SW 1271 (cell line): ENCODE measurements at regions not wholly inside any gene's neighbourhood (a gene's known extent, or its start where the extent isn't known, plus 50 kb on each side); places are given as distances from the start of the nearest gene placed in this dataset.
"Not testable (repeated sequence)": the region's sequence is repeated elsewhere in the genome, so short reads cannot be mapped to it uniquely, and the experiment has no call there.

ENCODE experiments used
- DNase-seq, 2 experiments: peaks; one replicate each; lab custom pipeline; 2025; lab: John Stamatoyannopoulos, UW

DNA sequence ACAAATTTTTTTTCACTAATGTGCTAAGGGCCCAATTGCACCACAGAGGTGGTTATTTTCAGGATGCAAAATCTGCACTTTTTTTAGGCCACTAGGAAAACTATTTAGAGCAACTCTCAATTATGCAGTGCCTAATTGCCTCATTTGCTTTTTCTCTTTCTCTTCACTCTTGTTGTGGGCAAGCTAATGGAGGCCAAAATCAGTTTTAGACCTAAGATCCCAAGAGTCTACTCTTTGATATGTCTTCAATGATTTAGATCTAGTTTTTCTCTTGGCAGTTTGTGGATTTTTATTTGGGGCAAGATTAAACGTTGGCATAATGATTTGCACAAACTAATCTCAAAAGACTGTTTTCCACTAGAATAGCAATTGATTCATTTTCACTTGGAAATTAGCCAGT is 1996.9 kb downstream of the LRRC4C start:
- no peak for DNase-seq

DNA sequence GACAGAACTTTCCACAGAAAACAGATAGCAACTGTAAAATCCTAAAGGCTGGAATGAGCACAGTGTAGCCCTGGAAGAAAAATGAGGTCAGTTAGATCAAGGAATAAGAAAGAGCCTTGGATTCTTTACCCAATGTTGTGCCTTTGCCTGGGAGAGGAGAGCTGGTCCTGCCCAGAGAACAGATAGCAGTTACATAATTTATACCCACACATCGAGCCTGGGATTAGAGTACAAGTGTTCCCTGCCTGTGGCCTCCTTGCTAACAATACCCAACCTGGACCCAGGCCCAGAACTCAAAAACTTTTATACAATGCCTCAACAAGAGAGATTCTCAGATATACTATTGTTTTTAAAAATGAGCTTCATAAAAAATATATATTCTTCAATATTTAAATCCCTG is 1998.4 kb downstream of the LRRC4C start:
- DNase-seq, result no peak

DNA sequence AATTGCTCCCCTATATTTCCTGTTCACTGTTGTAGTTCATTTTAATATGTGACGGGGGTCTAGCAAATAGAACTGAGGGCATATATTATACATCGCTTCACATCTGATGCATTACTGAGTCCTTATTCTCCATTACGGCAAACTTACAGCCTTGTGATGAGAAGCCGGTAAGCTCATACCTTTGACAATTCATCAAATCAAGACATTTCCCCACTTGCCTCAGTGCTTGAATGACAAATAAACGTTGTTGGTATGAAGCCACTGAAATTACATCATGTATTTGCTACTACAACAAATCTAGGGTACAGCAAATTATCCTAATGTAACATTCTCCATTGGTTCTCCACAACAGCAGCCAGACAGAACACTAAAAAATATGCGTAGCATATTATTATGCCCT is 1999.8 kb downstream of the LRRC4C start:
- no peak for DNase-seq

DNA sequence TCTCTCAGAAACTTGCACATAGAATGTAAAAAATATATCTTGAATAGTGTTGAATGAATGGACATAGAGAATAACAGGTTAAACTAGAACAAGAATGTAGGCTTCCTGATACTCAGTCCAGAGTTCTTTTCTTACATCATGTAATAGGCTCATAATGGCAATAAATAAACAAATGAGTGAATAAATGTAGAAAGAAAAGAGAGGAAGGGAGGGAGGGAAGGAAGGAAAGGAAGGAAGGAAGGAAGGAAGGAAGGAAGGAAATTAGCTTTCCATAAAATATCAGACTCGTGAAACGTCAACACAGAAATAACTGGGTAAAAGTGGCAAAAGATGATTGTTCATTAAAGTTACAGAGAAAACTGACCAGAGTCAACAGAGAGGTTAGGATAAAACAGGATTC is 2001.0 kb downstream of the LRRC4C start:
- no peak for DNase-seq

DNA sequence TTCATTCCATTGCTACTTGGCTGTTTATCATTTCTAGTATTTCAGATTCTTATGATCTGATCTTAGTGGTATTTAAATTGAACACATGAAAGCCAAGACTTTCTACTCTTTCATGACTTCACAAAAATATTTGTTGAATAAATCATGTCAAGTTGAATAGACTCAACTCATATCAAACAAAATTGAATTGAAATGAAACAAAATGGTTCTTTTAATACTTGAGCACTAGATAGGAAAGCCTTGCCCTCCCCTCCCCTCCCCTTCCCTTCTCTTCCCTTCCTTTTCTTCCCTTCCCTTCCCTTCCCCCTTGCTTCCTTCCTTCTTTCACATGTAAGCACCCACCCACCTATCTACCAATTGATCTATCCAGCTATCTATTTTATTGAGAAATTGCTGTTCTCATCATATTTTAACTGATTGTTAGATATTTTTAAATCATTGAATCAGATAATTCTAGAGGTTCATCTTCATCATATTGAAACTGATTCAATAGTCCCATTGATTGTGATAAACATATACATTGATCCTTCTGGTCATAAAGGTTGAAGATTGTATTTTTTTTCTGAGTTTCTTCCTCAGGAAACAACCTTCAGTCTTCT is 2015.9 kb downstream of the LRRC4C start:
- no peak for DNase-seq

DNA sequence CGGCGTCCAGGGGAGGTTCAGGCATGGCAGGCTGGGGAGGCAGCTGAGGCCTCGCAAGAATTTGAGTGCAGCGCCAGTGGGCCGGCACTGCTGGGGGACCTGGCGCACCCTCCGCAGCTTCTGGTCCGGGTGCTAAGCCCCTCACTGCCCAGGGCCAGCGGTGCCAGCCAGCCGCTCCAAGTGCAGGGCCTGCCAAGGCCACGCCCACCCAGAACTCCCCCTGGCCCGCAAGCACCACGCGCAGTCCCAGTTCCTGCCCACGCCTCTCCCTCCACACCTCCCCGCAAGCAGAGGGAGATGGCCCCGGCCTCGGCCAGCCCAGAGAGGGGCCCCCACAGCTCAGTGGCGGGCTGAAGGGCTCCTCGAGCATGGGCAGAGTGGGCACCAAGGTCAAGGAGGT is 2017.3 kb downstream of the LRRC4C start:
- DNase-seq, result no peak

DNA sequence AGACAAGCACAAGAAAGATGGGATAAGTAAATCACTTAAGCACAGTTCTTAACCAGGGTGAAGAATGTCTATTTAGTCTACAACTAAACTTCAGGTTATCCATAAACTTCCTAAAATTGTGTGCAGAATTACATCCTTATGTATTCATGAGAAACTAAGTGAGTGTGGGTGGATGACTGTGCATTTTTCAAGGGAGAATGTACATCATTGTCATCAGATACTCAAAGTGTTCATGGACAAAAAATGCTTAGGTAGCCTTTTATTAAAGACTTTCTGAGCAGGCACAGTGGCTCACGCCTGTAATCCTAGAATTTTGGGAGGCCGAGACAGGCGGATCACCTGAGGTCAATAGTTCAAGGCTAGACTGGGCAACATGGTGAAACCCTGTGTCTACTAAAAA is 2023.8 kb downstream of the LRRC4C start:
- DNase-seq, result no peak

DNA sequence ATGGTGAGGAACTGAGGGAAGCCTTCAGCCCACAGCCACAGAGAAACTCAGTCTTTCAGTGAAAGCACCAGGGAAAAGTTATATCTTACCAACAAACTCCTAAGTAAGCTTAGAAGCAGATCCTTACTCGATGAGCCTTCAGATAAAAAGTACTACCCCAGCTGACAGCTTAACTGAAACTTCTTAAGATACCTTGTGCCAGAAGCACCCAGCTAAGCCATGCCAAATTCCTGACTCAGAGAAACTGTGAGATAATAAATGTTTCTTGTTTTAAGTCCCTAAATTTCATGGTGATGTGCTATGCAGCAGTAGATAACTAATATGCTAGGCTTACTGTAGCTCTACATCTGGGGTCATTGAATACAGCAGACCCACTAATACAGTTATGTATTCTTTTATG is 2025.0 kb downstream of the LRRC4C start:
- DNase-seq, result no peak

DNA sequence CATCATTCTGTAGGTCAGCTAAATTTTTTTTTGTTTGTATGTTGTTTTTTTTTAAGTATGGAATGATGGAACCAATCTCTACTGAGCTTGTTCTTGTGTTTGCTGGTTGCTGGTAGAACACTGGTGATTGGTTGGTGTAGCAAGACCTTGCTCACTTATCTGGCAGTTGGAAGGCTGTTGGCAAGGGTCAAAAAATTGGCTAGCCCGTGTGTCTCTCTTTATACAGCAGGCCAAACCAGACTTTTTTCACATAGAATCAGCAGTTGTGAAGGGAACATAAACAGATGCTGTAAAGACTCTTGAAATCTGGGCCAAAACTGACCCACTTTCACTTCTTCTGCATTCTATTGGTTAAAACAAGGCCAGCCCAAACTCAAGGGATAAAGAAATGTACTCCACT is 2026.5 kb downstream of the LRRC4C start:
- DNase-seq, result no peak

DNA sequence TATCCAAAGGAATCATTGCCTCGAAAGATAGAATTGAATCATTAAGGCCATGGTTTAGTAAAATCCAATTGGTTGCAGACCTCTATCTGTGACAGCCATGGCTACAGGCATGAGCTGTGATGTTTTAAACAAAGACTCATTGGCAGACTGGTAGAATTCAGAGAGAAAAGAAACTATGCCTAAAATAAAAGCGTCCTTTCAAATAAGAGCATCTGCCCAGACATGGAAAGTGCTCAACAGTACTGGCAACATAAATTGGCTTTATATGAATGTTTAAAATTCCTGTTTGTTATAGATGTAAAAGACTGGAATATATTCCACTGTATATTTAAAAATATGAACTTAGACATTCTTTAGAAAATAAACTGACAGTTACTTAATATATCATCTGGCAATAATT is 2034.2 kb downstream of the LRRC4C start:
- no peak for DNase-seq

DNA sequence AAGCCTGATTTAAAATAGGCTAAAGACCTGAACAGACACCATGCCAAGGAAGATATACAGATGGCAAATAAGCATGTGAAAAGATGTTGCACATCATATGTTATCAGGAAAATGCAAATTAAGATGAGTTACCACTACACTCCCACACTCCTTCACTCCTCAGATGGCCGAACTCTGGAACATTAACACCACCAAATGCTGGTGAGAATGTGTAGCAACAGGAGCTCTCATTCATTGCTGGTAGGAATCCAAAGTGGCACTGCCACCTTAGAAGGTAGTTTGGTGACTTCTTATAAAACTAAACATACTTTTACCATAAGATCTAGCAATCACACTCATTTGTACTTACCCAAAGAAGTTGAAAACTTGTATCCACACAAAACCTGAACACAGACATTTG is 2047.3 kb downstream of the LRRC4C start:
- DNase-seq, result no peak

DNA sequence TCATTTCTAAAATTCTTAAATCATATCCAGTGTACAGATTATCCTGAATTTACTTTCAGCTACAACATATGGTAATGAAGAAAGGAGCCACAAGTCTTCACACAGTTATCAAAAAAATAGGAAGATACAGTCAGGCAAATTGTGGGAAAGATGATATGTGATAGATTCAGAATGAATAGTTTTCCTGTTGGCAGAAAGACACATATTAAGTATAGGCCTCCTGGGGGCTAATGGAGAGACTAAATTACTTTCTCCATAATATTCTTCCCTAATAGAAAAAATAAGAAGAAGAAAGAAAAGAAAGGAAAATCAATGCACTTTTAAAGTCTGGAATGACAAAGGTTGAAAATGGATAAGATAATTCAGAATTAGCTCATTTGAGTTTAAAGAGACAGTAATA is 2073.5 kb downstream of the LRRC4C start:
- no peak for DNase-seq

DNA sequence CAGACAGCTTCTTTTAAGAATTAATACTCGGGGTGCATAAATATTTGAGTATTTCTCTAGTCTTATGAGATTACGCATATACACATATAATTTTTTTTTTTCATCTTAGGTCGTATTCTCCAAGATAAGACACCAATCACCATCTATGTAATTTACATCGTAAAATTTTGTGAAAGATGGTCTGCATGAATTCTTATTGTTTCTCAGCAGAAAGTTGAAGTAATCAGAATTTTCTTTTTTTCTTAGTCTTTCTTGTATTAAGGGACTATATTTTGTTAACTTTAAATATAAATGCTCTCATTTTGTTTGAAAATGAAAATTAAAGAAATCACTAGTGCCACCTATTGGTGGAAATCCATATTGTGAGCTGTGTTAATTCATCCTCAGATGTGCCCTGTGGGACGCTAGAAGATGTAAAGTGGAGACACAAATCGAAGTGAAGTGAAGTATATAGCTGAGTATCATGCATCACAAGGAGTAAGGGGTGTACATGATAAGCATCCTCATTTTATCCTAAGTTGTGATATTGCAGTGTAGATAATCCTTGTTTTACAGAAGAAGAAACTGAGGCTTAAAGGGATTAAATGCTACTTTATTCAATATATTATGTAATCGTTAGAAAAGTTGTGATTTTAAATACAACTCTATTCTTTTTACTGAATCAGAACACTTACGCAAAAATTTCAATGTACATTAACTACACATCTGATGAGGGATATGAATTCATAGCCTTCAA is 2084.3 kb downstream of the LRRC4C start:
- DNase-seq, result peak in 1 of 2 experiments; percentile 16

DNA sequence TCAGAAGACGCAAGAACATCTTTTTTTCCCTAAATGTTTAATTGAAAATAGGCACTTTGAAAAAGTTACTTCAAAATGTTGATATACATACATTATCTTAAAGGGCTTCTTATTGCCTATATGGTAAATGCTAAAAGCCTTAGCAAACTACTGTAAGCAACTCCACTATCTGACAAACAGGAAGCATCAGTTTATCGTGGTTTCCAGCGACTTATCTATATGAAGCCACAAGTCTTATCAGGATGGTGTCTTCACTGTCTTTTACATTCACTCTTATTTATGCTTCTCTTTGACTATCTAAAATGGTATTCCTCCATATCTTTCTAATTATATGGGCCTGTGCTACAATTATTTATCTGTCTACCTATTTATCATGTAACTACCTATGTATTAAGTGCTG is 2091.9 kb downstream of the LRRC4C start:
- DNase-seq, result no peak

DNA sequence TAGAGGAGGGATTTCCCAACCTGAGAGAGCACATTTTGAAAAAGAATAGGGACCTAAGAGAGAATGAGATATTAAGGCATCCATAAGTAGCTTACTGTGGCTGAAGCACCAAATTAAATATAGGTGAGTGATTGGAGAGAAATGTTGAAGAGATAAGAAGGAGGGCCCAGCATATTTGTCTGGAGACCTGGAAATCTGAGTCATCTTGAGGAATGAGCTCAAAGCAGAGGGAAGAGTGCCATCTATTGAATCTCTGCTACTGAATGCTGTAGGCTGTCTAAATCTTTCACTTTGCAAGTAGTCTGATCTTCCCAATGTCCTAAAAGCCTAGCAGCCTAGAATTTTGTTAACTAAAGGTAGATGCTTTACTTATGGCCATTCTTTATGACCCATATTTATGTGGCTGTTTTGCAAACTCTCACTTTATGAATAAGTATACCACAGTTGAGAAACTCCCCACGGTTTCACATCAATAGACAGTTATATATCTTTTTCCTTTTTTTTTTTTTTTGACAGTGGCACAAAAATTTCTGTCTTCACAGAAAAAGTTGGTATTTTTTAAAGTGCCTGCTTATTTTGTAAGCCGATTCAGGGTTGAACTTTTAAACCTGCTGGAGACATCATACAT is 2093.5 kb downstream of the LRRC4C start:
- DNase-seq, result peak in 1 of 2 experiments; percentile 37

DNA sequence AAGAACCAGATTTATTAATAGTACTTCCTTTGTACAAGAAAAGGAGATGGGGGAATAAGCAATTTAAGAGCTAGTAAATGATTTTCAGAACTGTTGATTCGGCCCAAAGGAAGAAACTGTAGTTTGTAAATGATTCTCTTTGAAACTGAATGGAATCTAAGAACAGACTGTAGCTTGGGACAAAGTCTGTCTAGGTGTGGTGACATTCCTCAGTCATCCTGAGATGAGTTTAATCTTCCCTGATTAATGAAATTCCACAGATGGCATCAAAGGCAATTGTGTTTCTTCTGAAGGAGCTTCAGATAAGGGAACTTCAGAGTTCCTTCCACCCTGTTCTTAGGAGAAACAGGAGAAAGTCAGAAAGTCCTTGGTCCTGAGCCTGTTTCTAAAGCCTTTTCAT is 2095.9 kb downstream of the LRRC4C start:
- no peak for DNase-seq

DNA sequence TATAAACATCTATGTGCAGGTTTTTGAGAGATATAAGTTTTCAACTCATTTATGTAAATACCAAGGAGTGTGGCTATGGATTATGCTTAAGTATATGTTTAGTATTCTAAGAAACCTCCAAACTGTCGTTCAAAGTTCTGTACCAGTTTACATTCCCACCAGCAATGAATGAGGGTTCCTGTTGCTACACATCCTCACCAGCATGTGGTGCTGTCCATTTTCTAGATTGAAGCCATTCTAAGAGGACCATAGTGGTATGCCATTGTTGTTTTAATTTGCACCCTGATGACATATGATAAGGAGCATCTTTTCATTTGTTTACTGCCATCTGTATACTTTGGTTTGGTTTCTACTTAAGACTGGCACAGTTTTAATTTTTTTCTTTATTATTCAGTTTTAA is 2097.9 kb downstream of the LRRC4C start:
- DNase-seq, result no peak

DNA sequence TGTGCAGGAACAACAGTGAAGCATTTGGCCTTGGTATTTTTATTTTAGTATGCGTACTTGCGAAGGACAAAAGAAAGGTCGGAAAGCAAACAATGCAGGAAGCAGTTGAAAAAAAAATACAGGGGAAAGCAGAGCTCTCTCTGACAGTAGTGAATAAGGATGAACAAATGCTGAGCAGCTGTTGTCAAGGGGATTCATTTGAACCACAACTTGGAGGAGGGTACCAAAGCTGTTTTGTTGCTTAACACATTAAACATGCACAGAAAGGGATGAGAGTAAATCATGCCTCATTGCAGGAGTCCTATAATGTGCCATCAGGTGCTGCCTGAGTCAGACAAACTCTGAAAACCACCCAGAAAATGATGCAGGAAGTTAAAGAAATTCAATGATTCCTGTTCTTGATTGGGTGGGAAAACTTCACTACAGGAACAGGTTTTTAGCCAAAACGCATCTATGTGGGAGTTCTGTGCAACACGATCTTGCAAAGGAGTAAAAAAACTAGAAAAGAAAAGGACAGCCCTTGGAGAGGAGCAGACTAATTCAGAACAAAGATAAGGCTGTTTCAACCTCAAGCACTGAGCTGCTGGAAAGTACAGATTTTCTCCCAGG is 2113.5 kb downstream of the LRRC4C start:
- no peak for DNase-seq

DNA sequence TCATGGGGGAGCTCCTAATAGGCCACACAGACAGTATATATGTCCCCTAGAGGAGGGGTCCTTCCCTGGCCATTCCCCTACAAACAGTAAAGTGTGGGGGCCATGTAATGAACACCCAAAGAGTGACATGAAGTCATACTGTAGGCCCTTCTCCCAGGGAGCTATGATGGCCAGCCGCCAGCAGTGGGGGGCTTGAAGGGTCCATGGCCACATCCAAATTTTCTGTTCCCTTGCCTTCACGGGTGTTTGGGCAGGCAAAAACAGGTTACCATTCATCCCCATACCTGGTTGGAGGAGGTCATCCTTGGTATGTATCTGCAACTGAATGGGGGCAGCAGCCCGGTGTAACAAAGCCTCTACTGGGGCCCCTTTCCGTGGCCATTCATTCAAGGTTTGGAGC is 2118.0 kb downstream of the LRRC4C start:
- no peak for DNase-seq

DNA sequence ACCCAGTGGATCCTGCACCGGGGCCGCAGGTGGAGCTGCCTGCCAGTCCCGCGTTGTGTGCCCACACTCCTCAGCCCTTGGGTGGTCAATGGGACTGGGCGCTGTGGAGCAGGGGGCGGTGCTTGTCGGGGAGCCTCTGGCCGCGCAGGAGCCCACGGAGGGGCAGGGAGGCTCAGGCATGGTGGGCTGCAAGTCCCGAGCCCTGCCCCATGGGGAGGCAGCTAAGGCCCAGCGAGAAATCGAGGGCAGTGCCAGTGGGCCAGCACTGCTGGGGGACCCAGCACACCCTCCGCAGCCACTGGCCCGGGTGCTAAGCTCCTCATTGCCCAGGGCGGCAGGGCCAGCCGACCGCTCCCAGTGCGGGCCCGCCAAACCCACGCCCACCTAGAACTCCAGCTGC is 2126.4 kb downstream of the LRRC4C start:
- DNase-seq, result not testable (repeated sequence)

DNA sequence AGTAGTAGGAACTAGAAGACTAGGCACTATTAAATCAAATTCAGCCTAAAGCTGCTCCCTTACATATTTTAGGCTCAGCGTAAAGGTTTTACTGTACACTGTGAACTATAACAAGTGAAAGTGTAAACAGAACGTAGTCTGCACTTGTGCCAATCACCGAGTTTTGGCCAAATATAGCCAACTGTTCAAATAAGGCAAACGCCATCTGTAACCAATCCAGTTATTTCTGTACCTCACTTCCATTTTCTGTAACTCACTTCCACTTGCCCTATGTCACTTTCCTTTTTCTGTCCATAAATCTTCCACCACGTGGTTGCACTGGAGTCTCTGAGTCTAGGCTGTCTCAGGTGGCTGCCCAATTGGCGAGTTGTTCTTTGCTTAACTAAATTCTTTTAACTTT is 2132.2 kb downstream of the LRRC4C start:
- no peak for DNase-seq

DNA sequence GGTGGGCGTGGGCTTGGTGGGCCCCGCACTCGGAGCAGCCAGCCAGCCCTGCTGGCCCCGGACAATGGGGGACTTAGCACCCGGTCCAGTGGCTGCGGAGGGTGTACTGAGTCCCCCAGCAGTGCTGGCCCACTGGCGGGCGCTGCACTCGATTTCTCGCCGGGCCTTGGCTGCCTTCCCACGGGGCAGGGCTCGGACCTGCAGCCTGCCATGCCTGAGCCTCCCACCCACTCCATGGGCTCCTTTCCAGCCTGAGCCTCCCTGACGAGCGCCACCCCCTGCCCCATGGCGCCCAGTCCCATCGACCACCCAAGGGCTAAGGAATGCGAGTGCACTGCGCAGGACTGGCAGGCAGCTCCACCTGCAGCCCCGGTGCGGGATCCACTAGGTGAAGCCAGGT is 2147.6 kb downstream of the LRRC4C start:
- not testable (repeated sequence) for DNase-seq

DNA sequence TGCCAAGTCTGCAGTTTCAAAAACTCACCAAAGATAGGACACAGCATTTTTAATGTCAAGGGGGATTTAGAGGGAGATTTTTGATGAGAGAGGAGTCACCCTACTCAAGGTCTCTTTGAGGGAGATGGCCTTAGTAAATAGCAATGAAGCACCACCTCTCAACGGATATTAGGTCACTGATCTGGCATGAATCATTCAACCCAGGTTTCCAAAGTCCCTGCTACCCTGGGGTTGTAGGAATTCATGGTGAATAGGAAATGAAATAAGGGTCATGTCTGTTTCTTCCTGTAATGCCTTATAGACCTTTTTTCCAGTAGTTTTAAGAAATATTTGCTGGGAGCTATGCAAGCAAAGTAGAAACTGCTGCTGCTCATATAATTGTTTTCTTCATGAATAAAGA is 2154.9 kb downstream of the LRRC4C start:
- no peak for DNase-seq
